ENCODE measurements at regions not wholly inside any gene's neighbourhood (a gene's known extent, or its start where the extent isn't known, plus 50 kb on each side); places are given as distances from the start of the nearest gene placed in this dataset.

DNA sequence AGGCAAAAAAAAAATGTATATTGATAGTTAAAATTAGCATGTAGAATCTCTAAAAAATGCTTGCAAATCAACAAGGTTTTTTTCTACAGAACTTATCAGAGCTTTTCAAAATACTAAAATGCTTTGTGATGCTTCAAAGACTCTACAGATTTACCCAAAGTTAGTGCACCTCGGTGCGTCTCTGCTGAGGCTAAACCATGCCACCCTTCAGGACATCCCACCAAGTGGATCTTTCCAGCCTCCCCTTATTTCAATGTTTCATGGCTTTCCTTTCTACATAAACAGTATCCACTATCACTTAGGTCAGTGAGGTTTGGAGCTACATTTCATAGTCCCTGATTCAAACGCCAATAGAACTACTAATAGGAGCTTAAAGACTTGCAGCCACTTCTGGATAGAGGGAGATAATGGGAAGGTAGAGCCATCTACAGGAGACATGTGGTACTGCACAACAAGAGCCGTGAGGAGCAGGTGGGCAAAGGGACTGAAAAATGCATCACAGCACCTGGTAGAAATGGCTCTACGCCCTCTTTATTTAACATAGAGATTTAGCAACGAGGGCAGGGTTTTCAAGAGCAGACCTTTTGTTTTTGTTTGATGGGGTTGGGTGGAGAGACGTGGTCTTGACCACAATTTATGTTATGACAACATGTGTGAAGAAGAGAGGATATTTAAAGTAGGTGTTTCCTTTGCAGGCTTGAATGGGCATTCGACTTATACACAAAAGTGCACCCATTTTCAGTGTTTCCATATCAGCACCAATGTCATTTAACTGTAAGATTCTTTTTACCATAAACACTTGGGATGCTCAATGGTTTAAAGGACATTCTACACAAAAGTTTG, 56.1 kb upstream of the SLC35G4 start:
- peak; percentile 16 for DNase-seq

DNA sequence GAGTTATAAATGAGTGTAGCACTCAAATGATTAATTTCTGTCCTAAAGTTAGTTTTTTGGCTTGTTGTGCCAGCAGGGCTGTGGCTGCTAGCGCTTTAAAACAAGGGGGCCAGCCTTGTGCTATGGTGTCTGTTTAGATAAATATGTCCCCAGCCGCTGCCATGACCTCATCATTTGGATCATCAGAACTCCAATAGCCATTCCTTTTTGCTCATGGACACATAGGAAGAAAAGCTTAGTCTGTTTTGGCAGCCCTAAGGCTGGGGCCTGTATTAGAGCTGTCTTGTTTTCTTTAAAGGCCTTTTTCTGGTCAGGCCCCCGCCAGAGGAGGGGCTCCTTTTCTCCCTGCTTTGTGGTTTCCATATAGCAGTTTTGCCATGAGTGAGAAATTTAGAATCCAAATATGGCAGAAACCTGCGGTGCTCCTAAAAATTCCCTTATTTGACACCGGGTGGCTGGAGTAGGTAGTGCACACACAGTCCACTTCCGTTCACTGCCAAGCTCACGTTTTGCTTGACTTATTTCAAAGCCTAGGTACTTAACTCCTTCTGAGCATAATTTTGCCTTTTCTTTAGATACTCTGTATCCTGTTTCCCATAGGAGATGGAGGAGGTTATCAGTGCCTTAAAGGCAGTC, 60.4 kb upstream of the SLC35G4 start:
- DNase-seq = no peak

DNA sequence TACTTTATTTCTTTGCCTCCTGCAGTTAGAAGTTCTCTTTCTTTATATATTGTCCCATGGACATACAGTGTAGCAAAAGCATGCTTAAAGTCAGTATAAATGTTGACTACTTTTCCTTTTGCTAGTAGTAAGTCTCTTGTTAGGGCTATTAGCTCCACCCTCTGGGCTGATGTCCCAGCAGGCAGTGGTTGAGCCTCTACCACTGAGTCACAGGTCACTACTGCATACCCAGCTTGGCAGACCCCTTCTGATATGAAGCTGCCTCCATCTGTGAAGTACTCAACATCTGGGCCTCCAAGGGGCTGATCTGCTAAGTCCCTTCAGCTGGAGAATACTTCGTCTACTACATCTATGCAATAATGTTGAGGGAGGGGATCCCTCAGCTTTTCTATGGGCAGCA, 61.0 kb upstream of the SLC35G4 start:
- DNase-seq = no peak

DNA sequence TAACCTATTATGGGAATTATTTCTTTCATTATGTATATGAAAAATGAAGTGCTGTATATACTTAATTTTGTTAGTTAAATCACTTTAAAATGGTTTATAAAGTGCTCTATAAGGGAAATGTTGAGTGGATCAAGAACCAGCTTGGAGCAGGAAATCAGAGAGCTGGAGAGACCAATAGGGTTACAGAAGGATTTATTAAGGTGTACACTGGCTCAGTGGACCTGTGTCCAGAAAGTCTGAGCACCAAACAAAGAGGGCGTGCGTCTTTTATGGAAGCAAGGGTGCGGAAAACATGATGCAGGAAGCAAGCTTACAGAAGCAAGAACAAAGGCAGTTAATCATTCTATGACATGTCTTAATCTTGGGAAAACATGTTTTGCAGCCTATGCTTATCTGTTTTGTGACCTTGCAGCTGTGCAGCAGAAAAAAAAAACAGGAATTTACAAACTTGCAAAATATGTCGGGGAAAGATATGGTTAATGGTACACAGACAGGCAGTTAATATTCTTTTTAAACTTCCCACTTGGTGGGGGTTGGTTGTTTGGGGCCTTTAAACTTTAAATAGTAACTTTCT, 65.2 kb upstream of the SLC35G4 start:
- no peak for DNase-seq

DNA sequence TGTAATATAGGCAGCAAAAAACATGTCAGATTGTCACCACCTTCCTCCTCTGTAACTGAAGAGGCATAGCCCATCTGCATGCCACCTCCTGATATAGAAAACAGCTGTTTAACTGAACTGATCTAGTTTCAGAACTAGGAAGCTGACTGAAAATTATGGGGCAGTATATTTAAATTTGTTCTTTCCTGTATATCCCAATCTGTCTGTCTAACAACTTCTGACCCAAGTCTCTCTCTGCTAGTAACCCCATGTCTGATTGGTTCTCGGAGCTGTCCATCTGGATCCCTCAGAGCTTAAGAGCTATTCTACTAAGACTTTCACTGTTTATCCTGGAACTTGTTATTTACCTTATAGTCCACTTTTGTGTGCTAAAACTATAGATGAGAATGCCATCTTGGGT, 68.2 kb upstream of the SLC35G4 start:
- DNase-seq = no peak

DNA sequence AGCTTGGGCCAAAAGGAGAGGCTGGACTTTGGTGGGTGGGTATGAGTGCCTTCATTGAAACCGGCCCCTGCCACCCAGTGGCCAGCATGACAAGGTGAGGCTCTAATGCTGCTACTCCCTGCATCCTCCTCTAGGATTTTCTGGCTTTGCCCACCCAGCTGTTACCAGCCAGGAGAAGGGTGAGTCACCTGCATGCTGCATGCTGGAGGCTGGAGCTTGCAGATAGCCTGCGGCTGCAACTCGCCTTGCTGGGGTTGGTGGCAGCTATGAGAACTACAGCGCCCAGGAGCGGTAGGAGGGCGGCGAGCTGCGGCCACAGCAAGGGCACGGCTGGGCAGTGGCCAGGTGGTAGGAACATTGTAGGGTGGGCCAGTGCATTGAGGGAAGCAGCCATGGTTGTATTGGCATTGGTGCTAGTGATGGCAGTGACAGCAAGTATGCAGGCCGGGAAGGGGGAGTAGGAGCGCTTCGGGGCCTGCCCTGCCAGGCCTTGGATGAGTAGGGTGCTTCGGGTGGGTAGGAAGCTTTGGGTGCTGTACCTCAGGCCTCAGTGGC, 75.4 kb upstream of the SLC35G4 start:
- DNase-seq = no peak

DNA sequence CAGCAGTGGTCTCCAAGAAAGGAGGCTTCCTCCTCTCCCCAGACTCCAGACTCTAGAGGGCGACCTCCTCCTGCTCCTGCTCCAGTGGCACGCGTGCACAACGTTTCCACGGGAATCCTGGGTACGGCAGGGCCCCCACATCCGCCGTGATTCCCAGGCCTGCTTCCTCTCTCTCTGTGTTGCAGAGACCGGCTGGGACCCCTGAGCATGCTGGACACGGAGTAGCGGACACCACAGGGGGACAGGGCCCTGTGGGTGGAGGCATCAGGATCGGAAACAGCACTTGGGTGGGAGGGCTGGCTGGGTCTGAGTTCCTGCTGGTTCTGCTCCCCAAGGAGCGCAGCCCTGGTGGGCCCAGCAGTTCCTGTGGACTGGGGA, 75.9 kb upstream of the SLC35G4 start:
- DNase-seq = no peak

DNA sequence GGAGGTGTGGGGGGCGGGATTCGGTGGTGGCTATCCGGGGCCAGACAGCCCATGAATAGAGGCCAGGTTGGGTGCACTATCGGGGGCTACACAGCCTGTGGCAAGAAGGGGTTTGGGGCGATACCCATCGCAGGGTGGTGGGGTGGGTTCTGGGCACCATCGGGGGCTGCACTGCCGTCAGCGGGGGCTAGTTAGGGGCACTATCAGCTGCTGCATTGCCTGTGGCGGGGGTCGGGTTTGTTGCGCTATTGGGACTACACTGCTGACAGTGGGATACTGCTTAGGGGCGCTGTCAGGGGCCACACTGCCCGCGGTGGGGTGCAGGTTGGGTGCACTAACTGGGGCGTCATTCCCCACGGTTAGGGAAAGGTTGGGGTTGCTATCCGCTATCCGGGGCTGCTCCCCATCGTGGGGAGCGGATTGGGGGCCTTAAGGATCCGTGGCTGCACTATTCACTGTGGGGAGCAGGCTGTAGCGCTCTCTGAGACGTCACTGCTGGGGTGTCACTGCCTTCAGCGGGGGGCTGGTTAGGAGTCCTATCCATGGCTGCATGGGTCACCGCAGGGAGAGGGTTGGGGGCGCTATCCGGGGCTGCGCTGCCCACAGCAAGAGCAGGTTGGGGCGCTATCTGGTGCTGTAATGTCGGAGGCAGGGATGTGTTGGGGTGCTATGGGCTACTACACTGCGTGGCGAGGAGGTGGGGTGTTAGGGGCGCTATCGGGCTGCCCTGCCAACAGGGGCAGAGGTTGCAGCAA, 76.5 kb upstream of the SLC35G4 start:
- DNase-seq = no peak

DNA sequence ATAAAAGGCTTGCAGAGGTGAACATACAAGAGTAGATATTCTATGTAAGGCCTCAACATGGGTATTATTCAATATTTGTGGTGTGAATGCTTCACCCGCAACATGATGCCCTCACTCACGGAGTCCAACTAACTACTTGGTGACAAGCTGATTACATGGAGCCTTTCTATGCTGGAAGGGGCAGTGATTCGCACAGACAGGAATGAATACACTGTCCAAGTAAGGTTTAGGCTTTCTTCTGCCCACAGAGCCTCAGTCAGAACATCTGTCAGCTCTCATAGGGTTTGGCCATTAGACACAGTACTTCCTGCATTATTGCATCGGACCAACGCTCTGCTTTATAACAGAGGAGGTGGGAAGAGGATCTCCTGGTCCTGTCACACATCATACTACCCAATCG, 80.3 kb upstream of the SLC35G4 start:
- no peak for DNase-seq

DNA sequence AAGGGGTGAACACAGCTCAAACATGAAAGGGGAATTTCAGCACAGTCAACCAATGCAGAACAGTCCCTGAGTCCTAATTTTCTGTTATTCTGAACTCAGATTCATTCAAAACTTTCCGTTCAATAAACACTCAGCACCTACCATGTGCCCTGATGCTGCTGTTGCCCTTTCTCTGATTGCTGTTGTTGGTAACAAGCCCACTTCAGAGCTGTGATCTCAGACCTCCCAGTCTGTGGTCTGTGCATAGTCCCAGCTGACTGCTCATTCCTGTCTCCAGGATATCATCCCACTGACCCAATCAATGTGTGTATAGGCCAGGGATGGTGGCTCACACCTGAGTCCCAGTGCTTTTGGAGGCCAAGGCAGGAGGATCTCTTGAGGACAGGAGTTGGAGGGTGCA, 82.7 kb upstream of the SLC35G4 start:
- no peak for DNase-seq

DNA sequence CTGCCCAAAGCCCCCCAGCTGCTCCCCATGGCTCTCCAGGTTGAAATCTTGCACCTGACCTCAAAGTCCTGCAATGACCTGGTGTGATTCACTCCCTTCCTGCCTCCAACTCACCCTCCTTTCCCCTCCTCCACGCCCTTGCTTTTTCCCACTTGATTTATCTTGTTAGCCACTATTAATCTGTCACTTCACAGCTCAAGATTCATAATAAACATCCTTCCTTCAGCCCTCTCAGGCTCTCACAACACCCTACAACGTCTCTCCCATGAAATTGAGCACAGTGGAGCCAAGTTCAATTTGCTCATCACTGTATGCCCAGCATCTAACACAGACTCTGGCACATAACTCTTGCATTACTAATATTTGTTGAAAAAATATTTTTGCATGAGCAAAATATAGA, 85.6 kb upstream of the SLC35G4 start:
- DNase-seq = no peak

DNA sequence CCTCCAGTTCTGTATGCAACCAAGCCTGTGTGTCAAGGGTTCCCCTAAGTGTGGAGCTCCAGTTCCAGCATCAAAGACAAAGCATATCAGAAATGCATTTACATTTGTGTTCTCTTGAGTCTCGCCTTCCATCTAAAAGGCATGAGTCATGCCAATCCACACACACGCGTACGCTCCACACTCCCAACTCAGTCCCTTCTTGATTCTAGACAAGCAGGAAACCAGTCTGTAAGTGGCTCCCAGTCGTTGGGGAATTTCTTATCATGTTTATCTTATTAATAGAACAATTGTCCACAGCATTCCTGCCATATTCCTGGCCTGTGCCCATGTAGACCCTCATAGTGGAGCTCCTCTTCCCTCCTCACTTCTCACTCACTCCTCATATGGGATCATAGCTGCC, 86.4 kb upstream of the SLC35G4 start:
- DNase-seq = no peak

DNA sequence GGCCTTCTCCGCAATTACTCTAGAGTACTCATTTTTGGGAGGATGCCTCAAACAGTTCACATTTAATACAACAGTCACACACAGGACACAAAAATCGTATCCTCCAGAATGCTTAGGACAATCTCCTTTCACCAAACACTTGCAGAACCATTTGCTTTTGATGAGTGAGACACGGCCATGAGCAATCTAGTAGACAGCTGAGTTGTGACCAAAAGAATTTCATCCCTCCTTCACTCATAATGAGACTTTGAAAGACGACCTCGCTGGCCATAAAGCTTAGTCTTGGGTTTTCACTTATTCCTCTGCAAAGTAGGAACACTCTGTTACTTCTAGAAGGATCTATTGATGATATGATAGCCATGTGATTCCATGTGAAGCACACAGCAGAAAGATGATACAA, 87.5 kb upstream of the SLC35G4 start:
- DNase-seq = no peak

DNA sequence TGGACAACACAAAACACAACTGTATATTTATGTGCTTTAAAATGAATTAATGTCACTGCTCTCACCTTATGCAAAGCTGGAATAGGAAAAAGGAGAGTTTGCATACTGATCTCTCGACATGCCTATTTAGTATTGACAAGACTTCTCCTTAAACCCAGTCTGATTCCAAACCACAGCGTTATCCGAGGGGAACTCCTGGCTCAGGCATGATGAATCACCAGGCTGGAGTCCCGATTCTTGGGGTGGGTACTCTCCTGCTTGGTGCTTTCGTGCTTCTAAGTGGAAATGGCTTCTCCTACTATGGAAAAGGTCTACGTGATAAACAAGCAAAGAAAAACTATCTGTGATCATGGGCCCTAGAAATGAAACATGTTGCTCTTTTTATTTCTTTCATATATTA, 88.9 kb upstream of the SLC35G4 start:
- DNase-seq = no peak

DNA sequence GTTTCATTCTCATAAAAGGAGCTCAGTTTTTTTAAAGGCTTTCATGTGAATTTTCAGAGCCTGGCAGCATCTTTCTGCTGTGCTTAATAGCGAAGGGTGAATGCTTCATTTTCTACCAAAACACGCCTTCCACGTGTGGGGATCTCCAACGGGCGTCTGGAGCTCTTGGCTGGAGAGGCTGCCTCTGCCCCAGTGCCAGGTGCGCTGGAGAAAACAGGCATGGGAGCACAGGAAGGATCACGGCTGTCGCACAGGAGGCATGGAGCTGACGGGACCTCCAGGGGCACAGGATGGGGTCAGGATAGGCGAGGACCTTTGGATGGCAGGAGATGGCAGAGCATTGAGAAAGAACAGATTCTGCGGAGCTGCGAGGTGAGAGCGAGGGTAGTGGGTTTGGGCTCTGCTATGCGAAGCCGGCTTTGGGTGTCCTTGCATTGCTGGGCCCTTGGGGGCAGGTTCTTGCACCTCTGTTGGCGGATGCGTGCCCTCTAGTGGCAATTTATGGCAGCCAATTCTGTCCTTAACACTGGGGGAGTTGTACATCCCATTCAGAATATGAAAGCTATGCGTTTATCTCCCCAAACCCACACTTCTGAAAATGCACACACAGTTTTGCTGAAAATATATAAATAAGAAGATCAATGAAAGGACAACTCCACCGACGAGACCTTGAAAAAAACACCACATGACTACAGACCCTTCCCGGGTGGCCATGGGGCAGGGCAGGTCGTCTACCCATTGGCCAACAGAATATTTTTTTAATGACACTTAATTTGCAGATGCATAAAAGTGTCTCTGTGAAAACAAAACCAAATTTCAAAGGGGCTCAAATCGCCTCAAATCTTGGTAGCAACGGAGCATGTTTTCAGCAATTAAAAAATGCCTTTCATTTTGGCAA, 90.4 kb upstream of the SLC35G4 start:
- DNase-seq = no peak

DNA sequence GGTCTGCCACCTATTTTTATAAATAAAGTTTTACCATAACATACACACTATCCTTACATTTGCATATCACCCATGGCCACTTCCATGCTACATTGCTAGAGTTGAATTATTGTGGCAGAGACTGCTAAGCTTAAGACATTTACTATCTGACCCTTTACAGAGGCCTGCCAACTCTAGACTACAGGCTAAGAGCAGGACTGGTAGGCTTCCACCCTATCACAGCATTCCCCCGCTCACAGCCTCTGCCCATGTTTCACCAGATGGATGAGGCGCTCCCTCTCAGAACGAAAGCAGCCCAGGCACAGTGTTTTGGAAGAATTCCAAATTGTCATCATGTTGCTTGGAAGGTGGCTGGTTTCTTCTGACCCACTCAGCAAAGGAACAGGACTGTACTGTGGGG, 91.7 kb upstream of the SLC35G4 start:
- no peak for DNase-seq

DNA sequence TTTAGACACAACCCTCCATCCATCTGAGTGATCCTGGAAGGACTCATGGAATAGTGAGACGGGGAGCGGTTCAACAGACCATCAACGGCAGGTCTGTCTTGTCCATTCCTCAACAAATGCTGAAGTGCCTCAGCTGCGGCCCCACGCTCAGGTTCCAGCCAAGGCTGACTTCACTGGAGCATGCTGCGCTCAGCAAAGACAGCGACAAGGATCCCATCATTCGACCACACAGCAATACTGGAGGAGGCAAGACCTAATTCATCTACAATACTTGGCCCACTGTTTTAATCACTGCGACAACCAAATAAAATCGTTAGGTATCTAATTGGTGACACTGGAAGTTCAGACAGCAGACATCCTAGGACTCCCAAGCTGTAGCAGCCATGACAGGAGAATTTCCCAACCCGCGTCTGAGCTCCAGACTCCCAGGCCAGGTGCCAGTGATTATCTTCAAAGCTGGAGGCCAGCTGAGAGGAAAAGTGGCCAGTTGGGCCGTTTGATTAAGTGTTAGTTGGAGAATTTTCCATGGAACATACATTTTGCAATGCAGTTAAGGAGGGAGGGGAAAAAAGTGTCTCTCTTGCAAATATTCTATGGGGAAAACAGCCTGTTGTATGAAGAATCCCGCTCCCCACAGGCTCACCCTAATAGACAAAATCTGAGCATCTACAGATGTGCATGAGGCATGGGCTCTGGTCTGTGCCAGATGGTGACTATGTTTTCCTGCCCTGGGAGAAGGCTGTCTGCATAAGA, 92.5 kb upstream of the SLC35G4 start:
- DNase-seq = no peak

DNA sequence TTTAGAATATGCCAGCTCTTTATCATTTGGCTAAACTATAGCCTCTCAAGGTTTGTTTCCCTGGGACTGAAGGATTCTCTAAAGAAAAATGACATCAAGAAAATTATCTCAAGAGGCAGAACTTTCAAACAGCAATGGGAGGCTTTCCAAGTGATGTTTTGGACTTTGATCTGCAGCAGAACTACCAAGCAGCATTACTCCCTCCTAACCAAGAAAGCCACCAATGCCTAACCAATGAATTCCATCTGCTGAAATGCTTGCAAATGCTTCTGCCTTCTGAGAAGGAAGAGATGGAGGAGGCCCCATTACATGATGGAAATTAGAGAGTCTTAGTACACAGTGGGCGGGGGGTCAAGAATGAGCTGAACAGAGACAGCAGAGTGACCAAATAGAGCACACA, 95.1 kb upstream of the SLC35G4 start:
- no peak for DNase-seq

DNA sequence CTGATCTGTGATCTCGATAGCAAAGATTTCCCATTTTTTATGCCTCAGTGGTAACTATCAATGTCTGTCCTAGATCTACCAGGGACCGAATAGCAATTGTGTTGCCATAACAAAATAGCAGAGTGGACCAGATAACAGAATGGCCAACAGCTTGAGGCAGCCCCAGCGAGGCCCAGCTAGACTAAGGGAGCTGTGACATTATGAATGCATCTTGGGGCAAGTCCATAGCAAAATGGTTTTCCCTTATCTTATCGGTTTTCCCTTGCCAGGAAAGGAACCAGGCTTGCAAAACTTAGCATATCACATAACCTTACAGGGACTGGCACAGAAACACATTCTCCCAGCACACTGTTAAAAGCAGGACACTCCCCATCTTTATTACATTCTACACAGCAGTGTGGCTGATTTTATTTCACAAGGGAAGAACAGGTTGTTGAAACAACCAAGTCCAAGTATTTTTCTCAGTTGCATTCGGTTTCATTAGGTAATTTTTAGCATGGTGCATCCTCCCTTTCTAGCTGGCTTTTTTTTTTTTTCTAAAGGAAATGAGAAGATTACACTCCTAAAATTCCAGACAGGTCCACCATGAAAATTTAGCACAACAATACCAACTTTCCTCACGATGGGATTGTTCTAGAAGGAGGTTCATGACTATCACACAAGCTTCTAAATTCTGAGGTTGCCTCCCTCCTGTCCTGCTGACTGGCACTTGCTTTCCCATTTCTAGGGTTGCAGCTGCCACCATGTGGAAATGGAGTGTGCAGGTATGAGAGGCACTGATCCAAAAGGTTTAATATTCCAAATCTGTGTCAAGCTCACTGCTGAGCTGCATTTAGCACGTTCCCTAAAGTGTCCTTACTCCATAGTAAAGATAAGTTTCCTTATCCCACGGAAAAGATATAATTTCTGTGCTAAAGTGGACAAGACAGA, 97.0 kb upstream of the SLC35G4 start:
- DNase-seq = no peak

DNA sequence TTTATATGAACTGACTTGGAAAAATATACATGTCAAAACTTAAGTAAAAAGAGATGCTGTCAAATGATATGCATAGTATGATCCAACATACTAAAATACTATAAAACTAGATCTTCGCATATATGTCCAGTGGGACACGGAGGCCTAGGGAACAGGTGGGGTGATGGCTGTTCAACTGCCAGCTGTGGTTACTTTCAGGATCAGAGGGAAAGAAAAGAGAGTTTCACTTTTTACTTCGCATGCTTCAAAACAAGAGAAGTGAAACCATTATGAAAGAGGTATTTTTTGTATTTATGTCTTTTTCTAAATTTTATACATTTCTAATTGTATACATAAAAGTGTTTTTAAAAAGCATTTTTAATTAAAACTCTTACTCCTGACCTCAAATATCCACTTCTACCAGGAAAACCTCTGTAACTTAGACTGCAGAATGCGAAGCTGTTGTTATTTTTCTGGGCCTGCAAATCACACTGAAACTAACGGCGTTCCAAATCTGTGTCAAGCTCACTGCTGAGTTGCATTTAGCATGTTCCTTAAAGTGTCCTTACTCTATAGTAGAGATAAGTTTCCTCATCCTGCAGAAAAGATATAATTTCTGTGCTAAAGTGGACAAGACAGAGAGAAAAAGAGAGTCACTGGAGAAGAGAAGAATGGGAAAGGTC, 97.8 kb upstream of the SLC35G4 start:
- DNase-seq = no peak

All from DMS79 (cell line).